Fibroblast of lung (primary cell): ENCODE measurements at regions not wholly inside any gene's neighbourhood (a gene's known extent, or its start where the extent isn't known, plus 50 kb on each side); places are given as distances from the start of the nearest gene placed in this dataset.

Source experiments
- DNase-seq, 2 donors: peaks; one replicate each; pipeline versions ENCODE4 v3.0.0 to v3.0.0-alpha.2; 2010; ENCODE audit warnings: low read depth in 2 of 2
- H2AFZ ChIP-seq: 2 replicates; pipeline ENCODE4 v1.5.1; 2012; ENCODE audit warnings: low read length, control low read depth, inconsistent platforms
- H3K27ac ChIP-seq: 2 replicates; pipeline ENCODE4 v1.5.1; 2011; ENCODE audit warnings: low read length, control low read depth; ENCODE audit not compliant: insufficient read depth
- H3K27me3 ChIP-seq: 2 replicates; pipeline ENCODE4 v1.5.1; 2011; ENCODE audit warnings: mild to moderate bottlenecking, low read length; ENCODE audit not compliant: control insufficient read depth, insufficient read depth
- H3K36me3 ChIP-seq: 2 replicates; pipeline ENCODE4 v1.5.1; 2011; ENCODE audit warnings: low read length; ENCODE audit not compliant: control insufficient read depth, insufficient read depth
- H3K4me1 ChIP-seq: 2 replicates; pipeline ENCODE4 v1.5.1; 2011; ENCODE audit warnings: low read length; ENCODE audit not compliant: control insufficient read depth, insufficient read depth; ENCODE audit errors: extremely low read depth
- H3K4me2 ChIP-seq: 2 replicates; pipeline ENCODE4 v1.5.1; 2011; ENCODE audit warnings: low read length, control low read depth; ENCODE audit not compliant: insufficient read depth; ENCODE audit errors: extremely low read depth
- H3K4me3 ChIP-seq, 4 experiments: fragments of 200-600 bp in 1 of 4; sonication (generic) in 1 of 4; replicated peaks in 1 of 4; 2 replicates each; pipeline ENCODE4 v1.5.1; 2011 to 2016; ENCODE audit warnings: low read length in 4 of 4, low read depth in 3 of 4, mild to moderate bottlenecking in 3 of 4, control low read depth in 2 of 4, inconsistent platforms in 1 of 4, mixed read lengths in 1 of 4; ENCODE audit not compliant: insufficient read depth in 1 of 4; ENCODE audit errors: control extremely low read depth in 1 of 4
- H3K79me2 ChIP-seq: 2 replicates; pipeline ENCODE4 v1.5.1; 2012; ENCODE audit warnings: mild to moderate bottlenecking, low read length, inconsistent platforms; ENCODE audit not compliant: control insufficient read depth, insufficient read depth
- H3K9ac ChIP-seq: 2 replicates; pipeline ENCODE4 v1.5.1; 2011; ENCODE audit warnings: mild to moderate bottlenecking, low read length, control low read depth; ENCODE audit not compliant: insufficient read depth
- H3K9me3 ChIP-seq: 2 replicates; pipeline ENCODE4 v1.5.1; 2012; ENCODE audit warnings: low read depth, low read length; ENCODE audit not compliant: control insufficient read depth, insufficient read depth
- H4K20me1 ChIP-seq: 2 replicates; pipeline ENCODE4 v1.5.1; 2011; ENCODE audit warnings: low read length; ENCODE audit not compliant: control insufficient read depth, insufficient read depth; ENCODE audit errors: extremely low read depth
- CTCF ChIP-seq, 2 donors: IDR thresholded peaks in 1 of 2; conservative IDR thresholded peaks in 1 of 2; 1 replicate in 1 of 2; 2 replicates in 1 of 2; pipeline ENCODE4 v1.5.1; 2011 to 2012; ENCODE audit warnings: low read length in 2 of 2, control low read depth in 1 of 2, inconsistent platforms in 1 of 2, low read depth in 1 of 2, mild to moderate bottlenecking in 1 of 2
- EZH2 ChIP-seq: IDR thresholded peaks from 2 replicates; pipeline ENCODE4 v1.5.1; 2012; ENCODE audit warnings: low read length, control low read depth, mild to moderate bottlenecking; ENCODE audit errors: missing control alignments

- no peaks in the 10 kb centered on the region for H3K79me2 ChIP-seq
- DNase-seq, result no peak
- no peaks in the 10 kb centered on the region for H3K36me3 ChIP-seq
- no peak overlapping the region for H2AFZ ChIP-seq
- H3K4me1 ChIP-seq, result no peaks in the 10 kb centered on the region
- H3K9me3 ChIP-seq, result no peaks in the 10 kb centered on the region
- no peak for TF ChIP-seq CTCF (conservative IDR thresholded peaks at IDR 0.05 in 1 of 2, IDR thresholded peaks at IDR 0.05 in 1 of 2; ENCODE audit: low read depth in 1 of 2, low read length in 2 of 2)
- H3K4me2 ChIP-seq, result no peak overlapping the region
- H3K4me3 ChIP-seq, result no peak overlapping the region
- no peaks in the 10 kb centered on the region for H3K27me3 ChIP-seq
- no peak overlapping the region for H3K27ac ChIP-seq
- H4K20me1 ChIP-seq, result no peaks in the 10 kb centered on the region
- no peak overlapping the region for H3K9ac ChIP-seq
These were observed 499.9 kb downstream of the TBL1XR1 start for GRCh38 chr3:176697284-176697889.

DNA sequence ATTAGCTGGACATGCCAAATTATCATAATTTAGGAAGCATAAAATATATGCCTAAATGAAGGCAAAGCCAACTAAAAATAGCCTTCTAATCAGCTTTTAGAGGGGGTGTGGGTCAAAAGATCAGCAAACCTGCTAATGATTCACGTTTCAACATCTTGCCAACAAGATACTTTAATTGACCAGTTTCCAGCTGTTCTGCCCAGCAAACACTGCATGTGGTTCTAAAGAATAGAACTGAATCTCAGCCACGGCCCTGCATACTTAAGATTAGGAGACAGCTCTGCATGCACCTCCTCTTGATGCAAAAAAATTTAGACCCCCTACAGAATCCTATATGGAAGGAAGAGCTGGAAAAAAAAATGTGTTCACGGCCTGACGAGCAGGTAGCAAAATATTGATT is 500.5 kb downstream of the TBL1XR1 start:
- Histone ChIP-seq H3K36me3 (no peaks in the 10 kb centered on the region), H4K20me1 (no peaks in the 10 kb centered on the region), H3K79me2 (no peaks in the 10 kb centered on the region), H3K4me2 (no peak overlapping the region), H3K4me3 (no peak overlapping the region), H3K4me1 (no peaks in the 10 kb centered on the region), H3K27me3 (no peaks in the 10 kb centered on the region), H2AFZ (no peak overlapping the region), H3K27ac (no peak overlapping the region), H3K9ac (no peak overlapping the region), H3K9me3 (no peaks in the 10 kb centered on the region)
- TF ChIP-seq CTCF (conservative IDR thresholded peaks at IDR 0.05 in 1 of 2, IDR thresholded peaks at IDR 0.05 in 1 of 2; ENCODE audit: low read depth in 1 of 2, low read length in 2 of 2) (no peak), EZH2 (no peak)
- DNase-seq, result peak in 1 of 2 donors; percentile 6

GRCh38 chr3:176692966-176693785 is 504.1 kb downstream of the TBL1XR1 start:
- Histone ChIP-seq H3K27ac (no peak overlapping the region), H3K4me3 (no peak overlapping the region), H3K4me1 (no peaks in the 10 kb centered on the region), H3K36me3 (no peaks in the 10 kb centered on the region), H4K20me1 (no peaks in the 10 kb centered on the region), H2AFZ (no peak overlapping the region), H3K27me3 (no peaks in the 10 kb centered on the region), H3K4me2 (no peak overlapping the region), H3K9ac (no peak overlapping the region), H3K79me2 (no peaks in the 10 kb centered on the region), H3K9me3 (no peaks in the 10 kb centered on the region)
- DNase-seq, result peak in 1 of 2 donors; percentile 36
- no peak for TF ChIP-seq EZH2
- TF ChIP-seq CTCF (conservative IDR thresholded peaks at IDR 0.05 in 1 of 2, IDR thresholded peaks at IDR 0.05 in 1 of 2; ENCODE audit: low read depth in 1 of 2, low read length in 2 of 2), result no peak
